Choroid plexus epithelial cell (primary cell): ENCODE measurements at regions not wholly inside any gene's neighbourhood (a gene's known extent, or its start where the extent isn't known, plus 50 kb on each side); places are given as distances from the start of the nearest gene placed in this dataset.

Experiments used
- DNase-seq: peaks from one replicate; pipeline ENCODE4 v3.0.0-alpha.2; 2010; ENCODE audit warnings: low read depth
- H3K4me3 ChIP-seq: 2 replicates; pipeline ENCODE4 v1.5.1; 2011; ENCODE audit warnings: low read depth, mild to moderate bottlenecking, control low read depth, low read length, moderate library complexity
- TF ChIP-seq, protein P1 (sequence below): conservative IDR thresholded peaks from 2 replicates; pipeline ENCODE4 v1.5.1; 2011; ENCODE audit warnings: low read depth, mild to moderate bottlenecking, control low read depth, inconsistent platforms, low read length, moderate library complexity

DNA sequence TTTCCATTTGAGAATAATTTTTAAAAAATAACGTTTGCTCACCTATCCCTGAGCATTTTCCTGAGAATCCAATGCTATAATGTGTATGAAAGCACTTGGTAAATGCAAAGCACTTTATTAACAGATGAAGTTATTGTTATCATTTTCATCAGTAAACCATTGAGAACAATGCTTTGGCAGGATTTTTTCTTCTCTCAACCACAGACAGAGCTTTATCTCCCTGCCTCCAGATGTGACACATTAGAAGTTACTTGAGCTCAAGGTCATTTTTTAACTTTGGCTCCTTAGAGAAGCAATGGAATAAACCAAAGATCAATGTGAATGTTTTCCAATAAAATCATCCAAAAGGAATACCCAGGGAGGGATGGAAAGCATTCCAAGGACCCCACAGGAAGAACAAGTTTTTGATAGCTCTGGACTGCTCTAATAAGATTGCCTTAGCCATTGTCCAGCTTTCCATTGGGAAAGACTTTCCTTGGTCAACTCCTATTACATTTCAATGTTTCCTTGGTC lies 118.9 kb upstream of the NT5C1B start:
- H3K4me3 ChIP-seq, result no peak overlapping the region
- TF ChIP-seq, protein P1, sequence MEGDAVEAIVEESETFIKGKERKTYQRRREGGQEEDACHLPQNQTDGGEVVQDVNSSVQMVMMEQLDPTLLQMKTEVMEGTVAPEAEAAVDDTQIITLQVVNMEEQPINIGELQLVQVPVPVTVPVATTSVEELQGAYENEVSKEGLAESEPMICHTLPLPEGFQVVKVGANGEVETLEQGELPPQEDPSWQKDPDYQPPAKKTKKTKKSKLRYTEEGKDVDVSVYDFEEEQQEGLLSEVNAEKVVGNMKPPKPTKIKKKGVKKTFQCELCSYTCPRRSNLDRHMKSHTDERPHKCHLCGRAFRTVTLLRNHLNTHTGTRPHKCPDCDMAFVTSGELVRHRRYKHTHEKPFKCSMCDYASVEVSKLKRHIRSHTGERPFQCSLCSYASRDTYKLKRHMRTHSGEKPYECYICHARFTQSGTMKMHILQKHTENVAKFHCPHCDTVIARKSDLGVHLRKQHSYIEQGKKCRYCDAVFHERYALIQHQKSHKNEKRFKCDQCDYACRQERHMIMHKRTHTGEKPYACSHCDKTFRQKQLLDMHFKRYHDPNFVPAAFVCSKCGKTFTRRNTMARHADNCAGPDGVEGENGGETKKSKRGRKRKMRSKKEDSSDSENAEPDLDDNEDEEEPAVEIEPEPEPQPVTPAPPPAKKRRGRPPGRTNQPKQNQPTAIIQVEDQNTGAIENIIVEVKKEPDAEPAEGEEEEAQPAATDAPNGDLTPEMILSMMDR, result no peak
- no peak for DNase-seq

DNA sequence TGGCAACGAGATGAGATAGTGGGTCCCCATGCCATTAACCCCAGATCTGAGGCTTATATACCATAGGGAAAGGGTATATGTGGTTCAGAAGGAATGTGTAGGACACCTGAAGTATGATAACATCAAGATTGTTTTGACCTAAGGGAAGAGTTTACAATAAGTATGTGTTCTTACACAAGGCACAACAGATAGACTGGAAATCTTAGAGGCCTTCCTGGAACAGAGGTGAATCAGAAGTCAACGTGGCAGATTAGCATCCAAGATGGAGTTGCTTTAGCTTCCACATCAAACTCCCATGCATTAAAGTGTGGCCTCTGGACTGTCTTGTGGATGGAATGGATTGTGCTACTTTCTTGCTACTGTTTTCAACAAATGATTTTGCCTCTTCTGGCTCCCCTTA lies 116.6 kb upstream of the NT5C1B start:
- H3K4me3 ChIP-seq, result no peak overlapping the region
- no peak for DNase-seq
- TF ChIP-seq, protein P1, result no peak

DNA sequence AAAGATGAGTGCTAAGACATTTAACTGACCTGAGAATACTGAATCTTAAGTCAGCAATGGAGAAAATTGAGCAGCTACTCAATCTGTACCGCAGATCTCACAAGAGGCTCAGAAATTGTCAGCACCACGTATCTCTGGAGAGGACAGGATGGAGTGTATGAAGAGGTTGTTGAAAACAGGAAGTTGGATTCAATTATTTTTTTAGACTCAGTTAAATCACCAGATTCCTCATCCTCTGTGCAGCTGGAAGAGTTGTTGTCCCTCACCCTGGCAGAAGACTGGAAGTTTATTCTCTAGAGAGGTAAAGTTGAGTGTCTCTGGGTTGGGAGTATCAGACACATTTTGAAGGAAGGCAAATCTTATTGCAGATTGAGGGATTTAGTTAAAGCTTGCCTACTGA lies 114.9 kb upstream of the NT5C1B start:
- TF ChIP-seq, protein P1, result no peak
- DNase-seq, result peak; percentile 26
- no peak overlapping the region for H3K4me3 ChIP-seq

DNA sequence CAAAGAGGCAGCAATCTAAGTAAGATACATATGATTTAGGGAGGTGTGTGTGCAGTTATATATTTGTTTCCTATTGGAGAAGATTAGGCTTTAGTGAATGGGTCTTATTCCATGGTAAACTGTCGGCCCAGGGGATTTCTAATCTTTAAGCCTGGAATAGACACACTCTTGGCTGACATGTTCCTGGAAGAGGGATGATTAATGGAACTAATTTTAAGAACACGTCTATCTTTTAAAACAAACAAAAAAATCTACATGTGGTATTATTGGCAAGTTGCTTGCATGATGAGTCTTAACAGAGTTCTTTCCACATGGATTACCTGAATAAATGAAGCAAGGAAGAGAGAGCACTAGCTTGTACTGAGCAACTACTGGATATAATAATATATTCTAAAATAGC lies 114.2 kb upstream of the NT5C1B start:
- peak; percentile 13 for DNase-seq
- TF ChIP-seq, protein P1, result no peak
- H3K4me3 ChIP-seq, result no peak overlapping the region

DNA sequence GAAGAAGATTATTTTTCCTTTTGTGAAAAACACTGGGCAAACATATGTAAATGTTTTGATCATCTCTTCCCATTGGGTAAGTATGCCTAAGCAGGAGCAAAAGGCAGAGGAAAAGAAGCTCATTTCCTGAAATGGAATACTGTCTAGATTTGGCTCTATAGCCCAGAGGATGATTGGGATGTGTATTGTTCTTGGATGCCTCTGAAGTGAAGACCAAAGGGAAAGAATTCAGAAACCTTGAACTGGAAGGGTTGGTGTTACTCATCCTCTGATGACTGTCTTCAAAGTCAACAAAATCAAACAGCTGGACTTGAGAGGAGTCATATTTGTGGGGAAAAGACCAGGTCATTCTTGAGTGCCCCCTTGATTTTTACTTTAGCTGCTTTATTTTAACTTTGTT lies 112.6 kb upstream of the NT5C1B start:
- peak; percentile 62 for DNase-seq
- TF ChIP-seq, protein P1, result no peak
- H3K4me3 ChIP-seq, result no peak overlapping the region

DNA sequence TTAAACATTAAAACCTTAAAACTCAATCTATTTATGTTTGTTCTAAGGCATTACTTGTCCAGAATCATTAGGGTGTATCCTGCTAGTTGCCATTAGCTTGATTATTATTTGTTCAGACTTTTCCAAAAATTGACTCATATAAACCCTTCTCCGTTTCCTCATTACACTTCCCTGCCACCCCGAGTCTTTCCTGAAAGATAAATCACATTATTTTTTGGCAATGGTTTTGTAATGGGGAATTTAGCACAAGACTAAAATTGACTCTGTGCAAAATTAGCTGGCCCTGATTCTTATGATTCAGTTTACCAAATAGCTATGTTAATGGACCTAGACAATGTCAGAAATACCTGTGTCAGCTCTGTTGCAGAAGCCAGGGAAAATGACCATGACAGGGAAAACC lies 112.2 kb upstream of the NT5C1B start:
- no peak for DNase-seq
- no peak overlapping the region for H3K4me3 ChIP-seq

DNA sequence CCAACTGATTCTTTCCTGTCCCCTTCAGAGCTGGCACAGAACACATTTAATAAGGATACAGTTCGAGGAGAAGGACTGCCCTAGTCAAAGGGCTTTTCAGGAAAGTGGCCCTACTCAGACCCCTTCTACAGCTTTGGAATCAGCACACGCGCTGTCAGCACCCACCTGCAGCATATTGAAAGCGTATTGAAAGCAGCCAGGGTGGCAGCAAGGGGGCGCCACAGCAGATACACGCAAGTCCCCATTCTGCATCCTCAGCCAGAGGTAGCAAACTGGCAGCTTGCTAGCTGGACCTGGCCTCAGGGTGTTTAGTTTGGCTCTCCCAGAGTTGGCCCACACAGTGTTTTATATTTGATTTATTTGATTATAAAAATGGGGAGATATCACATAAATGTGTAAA lies 101.0 kb upstream of the NT5C1B start:
- TF ChIP-seq, protein P1, result peak; percentile 35
- no peak for DNase-seq
- no peak overlapping the region for H3K4me3 ChIP-seq

More for the DNA sequence above, 112.2 kb upstream of the NT5C1B start:
- TF ChIP-seq, protein P1, result no peak
